NCI-H1436 (cell line): ENCODE measurements at regions not wholly inside any gene's neighbourhood (a gene's known extent, or its start where the extent isn't known, plus 50 kb on each side); places are given as distances from the start of the nearest gene placed in this dataset.

Experiments used
- DNase-seq: peaks from one replicate; lab custom pipeline; 2025; lab: John Stamatoyannopoulos, UW

DNA sequence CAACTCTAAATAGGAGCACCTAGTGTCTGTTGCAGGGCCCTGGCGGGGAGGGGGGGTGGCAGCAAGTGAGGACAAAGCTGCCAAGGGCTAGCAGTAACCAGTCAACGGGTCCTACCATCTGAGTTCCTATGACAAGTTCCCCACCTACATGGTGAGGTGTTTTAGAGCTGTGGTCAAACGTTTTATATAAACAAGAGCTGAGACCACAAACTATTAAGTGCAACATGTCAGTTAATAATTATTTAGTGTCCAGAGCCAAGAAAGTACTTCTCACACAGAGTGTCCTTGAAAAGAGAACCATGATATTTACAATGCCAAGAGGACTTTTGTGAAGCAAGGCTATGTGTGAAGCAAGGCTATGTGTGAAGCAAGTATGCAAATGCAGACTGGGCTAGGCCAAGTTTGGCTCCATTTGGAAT, 434.7 kb downstream of the TNS3 start:
- DNase-seq = no peak

GRCh38 chr7:47145982-47146381, 435.9 kb downstream of the TNS3 start:
- no peak for DNase-seq

DNA sequence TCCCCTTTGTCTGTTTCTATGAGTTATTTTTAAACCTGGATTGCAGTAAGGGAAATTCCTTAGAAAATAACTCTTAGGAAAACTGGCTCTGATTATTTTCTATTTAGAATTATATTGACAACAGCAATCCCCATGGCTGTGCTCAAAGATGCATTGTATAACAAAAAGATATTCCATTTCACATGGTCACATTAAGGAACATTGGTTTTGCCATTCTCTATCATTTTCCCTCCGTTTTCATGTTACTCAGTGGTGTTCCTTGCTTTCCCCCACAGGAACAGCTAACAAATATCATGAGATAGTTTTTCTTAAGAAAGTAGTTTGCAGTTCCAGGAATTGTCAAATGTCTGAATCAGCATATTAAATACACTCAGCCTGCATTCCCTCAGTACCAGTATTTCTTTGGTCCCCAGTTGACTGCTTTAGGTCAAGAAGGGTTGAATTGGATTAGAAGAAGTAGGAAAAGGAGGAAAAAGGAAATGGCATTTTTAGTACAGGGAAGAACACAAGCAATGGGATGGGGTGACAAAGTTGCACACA, 436.7 kb downstream of the TNS3 start:
- DNase-seq = no peak

DNA sequence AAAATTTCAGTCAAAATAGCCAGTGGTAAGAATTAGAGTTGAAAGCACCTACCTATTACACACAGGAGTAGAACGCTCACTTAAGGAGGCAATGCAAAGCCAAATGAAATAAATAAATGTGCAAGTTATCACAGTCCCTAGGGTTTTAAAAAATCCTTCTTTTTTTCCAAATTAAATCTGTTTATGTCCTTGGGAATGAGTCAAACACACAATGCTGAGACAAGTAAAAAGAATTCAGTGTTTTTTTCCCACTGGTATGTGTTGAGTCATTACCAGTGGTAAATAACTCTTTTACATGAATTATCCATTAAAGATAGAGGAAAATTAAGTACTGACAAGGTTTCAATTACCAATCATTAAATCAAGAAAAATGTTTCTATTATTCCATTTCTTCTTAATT, 438.6 kb downstream of the TNS3 start:
- DNase-seq = no peak

DNA sequence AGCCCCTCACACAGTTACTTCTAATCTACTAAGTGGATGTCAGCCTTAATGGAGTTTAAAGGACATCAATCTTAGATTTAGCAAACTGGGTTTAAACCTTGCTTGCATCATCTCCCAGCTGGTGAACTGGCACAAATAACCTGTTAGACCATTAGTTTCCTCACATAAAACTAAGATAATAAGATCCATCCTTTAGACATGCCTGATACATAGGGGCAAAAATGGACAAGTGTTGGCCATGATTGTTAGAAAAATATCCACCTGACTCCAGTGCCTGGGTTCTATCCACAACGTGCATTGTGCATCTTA, 439.1 kb downstream of the TNS3 start:
- DNase-seq = no peak

GRCh38 chr7:47142169-47142866, 439.6 kb downstream of the TNS3 start:
- DNase-seq = no peak

GRCh38 chr7:47132471-47132870, 449.4 kb downstream of the TNS3 start:
- DNase-seq = no peak

GRCh38 chr7:47128700-47129099, 453.2 kb downstream of the TNS3 start:
- DNase-seq = no peak

DNA sequence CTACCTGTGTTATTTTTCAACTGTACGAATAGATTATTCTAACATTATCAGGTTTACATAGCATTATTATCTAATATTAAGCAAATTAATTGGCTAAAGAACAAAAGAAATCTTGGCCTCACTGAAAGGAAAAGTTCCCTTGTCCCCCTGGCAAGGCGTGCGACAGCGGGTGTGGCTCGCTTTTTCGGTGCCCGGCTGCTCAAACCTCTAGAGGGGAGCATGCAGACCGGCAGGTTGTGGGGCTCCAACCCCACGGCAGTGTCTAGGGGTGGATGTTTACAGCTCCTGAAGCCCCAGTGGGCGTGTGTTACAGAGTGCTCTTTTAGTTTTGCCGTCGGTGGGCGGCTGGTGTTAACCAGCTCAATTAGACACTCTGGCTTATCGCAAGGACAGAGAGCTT, 456.4 kb downstream of the TNS3 start:
- no peak for DNase-seq

- no peak for DNase-seq
These were observed 462.5 kb downstream of the TNS3 start for GRCh38 chr7:47119261-47119865.

GRCh38 chr7:47104206-47104549, 477.7 kb downstream of the TNS3 start:
- DNase-seq = no peak

DNA sequence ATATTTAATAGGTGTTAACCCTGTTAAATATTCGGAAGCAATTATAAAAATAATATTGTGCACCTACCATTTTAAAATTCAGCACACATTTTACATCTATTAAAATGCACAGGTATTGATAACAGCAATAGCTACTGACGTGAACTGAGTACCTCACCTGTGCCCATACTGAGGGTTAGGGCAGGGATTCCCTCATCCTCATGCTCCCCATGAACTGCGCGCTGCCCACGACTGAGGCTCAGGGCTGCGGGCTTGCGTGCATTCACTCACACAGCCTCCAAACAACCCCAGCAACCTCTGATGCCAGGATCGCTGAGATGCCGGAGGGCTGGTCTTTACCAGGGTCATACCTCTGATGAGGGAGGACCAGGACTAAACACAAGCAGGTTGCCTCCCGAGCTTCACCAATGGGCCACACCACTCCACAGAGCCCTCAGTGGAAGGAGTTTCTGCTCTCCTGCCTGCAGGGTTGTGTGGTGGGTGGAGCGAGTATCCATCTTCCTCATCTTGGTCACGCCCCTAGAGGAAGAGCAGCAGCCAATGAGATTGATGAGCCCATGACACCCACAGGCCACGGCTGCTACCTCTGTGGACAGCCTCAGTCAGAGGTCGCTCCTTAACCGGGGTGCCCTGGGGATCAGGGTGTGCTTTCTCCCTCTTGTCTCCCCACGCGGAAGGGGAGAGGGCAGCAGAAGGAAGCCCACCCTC, 478.3 kb downstream of the TNS3 start:
- DNase-seq = no peak

GRCh38 chr7:47102331-47102841, 479.5 kb downstream of the TNS3 start:
- DNase-seq = no peak

- DNase-seq = no peak
These were observed 481.0 kb downstream of the TNS3 start for GRCh38 chr7:47100817-47101435.

- no peak for DNase-seq
These were observed 481.6 kb downstream of the TNS3 start for GRCh38 chr7:47100148-47100816.

GRCh38 chr7:47097431-47097830, 484.5 kb downstream of the TNS3 start:
- no peak for DNase-seq

DNA sequence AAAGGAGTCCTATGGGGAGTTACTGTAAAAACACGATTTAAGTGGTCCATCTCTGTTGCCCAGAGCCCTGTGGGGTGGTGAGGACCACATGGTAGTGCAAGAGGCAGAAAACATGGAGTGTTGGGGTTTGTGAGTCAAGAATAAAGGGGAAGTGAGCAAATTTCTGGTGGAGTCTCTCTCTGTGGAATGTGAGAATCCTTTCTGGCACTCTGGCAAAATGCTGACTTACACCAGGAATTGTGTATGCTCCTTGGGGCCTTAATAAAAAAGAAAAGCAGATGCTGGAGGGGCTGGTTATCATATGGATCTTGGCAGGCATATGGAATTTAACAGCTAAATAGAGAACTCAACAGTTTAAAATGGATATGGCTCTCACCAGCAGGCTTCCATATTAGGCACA, 486.0 kb downstream of the TNS3 start:
- no peak for DNase-seq

DNA sequence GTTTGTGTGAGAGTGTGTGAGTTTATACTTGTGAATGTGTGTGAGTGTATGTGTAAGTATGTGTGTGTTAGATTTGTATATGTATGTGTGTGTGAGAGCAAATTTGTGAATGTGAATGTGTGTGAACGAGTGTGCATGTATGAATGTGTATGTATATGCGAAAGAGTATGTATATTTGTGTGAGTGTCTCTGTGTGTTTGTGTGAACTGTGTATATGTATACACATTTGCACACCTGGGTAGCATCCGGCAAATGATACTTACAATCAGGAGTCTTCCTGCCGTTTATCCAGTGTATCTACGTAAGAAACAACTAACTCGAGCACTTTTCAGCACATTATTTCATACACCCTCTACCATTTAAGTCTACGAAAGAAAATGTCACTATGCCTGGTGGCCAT, 487.4 kb downstream of the TNS3 start:
- no peak for DNase-seq

DNA sequence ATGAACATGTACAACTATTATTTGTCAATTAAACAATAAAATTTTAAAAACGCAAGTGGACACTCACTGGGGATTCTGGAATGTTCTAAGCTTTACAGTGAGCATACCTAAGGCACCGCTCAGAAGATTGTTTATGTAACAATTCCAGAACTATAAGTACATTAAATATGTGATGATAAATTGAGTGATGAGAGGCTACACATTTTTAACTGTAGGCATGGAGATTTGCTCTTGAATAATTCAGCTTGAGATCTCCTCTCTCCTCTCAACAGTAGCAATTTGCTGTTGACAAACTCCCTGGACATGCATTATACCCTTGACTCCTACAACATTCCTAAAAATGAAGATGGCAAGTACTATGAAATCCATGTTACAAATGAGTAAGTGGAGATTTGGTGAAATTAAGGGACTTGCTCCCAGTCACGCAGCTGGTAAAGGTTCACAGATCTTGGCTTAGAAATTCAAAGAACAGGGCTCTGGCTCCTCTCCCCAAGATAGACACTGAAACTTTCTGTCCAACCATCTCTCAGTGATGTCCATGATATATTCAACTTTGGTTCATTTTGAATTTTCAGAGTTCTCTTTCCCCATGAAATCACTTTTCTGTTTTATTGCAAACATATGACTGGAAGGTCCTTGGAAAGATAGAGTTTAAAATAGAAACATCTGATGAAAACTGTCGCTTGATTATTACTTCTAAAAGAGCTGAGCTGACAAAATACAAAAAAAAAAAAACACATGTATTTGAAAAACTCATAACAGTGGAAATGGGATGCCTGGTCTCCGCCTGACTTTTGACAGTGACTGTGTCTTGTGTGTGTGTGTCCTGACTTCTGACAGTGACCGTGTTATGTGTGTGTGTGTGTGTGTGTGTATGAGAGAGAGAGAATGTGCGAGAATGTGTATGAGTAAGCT, 488.3 kb downstream of the TNS3 start:
- DNase-seq = no peak

DNA sequence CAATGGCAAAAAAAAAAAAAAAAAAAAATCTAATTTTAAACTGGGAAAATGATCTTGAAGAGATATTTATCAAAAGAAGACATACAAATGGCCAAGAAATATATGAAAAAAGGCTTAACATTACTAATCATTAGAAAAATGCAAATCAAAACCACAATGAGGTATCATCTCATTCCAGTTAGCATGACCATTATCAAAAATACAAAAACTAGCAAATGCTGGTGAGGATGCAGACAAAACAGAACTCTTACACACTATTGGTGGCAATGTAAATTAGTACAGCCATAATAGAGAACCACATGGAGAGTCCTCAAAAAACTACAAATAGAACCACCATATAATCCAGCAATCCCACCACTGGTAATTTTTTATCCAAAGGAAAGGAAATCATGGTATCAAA, 489.6 kb downstream of the TNS3 start:
- DNase-seq = no peak

- no peak for DNase-seq
These were observed 490.8 kb downstream of the TNS3 start for GRCh38 chr7:47091141-47091540.
